HepG2 (cell line): ENCODE measurements at regions not wholly inside any gene's neighbourhood (a gene's known extent, or its start where the extent isn't known, plus 50 kb on each side); places are given as distances from the start of the nearest gene placed in this dataset.
A peak's percentile ranks its signal among the peaks of the same experiment; 100 is the strongest.

ENCODE experiments used
- ARID4A ChIP-seq: sonication (generic); formaldehyde crosslinking; IDR thresholded peaks from 2 replicates; pipeline ENCODE4 v1.5.0; 2020; ENCODE audit warnings: mild to moderate bottlenecking, missing genetic modification reagents, borderline replicate concordance
- BRF2 ChIP-seq: sonication (generic); formaldehyde crosslinking; IDR thresholded peaks from 2 replicates; pipeline ENCODE4 v1.8.1; 2022; ENCODE audit warnings: mild to moderate bottlenecking, missing genetic modification reagents
- KLF11 ChIP-seq: IDR thresholded peaks from 2 replicates; pipeline ENCODE4 v1.6.1; 2016; ENCODE audit warnings: missing compliant biosample characterization
- RFX5 ChIP-seq: IDR thresholded peaks from 2 replicates; pipeline ENCODE4 v1.6.1; 2011; ENCODE audit warnings: low read depth, low read length, improper control_type of control experiment
- SIN3B ChIP-seq: fragments of 150-350 bp; IDR thresholded peaks from 2 replicates; pipeline ENCODE4 v1.6.1; 2014; ENCODE audit warnings: low read length
- YEATS2 ChIP-seq: sonication (generic); formaldehyde crosslinking; IDR thresholded peaks from 2 replicates; pipeline ENCODE4 v1.4.0; 2020; ENCODE audit warnings: missing genetic modification reagents, borderline replicate concordance
- ZBTB3 ChIP-seq: sonication (generic); formaldehyde crosslinking; IDR thresholded peaks from 2 replicates; pipeline ENCODE4 v1.4.0; 2020; ENCODE audit warnings: low read depth, mild to moderate bottlenecking, moderate library complexity, missing genetic modification reagents, borderline replicate concordance
- ZBTB7A ChIP-seq: sonication (generic); formaldehyde crosslinking; IDR thresholded peaks from 2 replicates; pipeline ENCODE4 v1.8.0; 2022; ENCODE audit warnings: mild to moderate bottlenecking, missing genetic modification reagents
- ZEB1 ChIP-seq: IDR thresholded peaks from 2 replicates; pipeline ENCODE4 v1.6.1; 2012; ENCODE audit warnings: mild to moderate bottlenecking, low read depth, inconsistent platforms; ENCODE audit not compliant: insufficient replicate concordance
- ZMYM2 ChIP-seq: sonication (generic); formaldehyde crosslinking; IDR thresholded peaks from 2 replicates; pipeline ENCODE4 v1.8.0; 2022; ENCODE audit warnings: mild to moderate bottlenecking, missing genetic modification reagents
- ZNF777 ChIP-seq: sonication (generic); formaldehyde crosslinking; IDR thresholded peaks from 2 replicates; pipeline ENCODE4 v1.4.0; 2020; ENCODE audit warnings: missing genetic modification reagents
- ZNF784 ChIP-seq: sonication (generic); formaldehyde crosslinking; IDR thresholded peaks from 2 replicates; pipeline ENCODE4 v1.5.1; 2020; ENCODE audit warnings: missing genetic modification reagents, mild to moderate bottlenecking, borderline replicate concordance
- TF ChIP-seq, protein P1 (sequence below): sonication (generic); formaldehyde crosslinking; IDR thresholded peaks from 2 replicates; pipeline ENCODE4 v1.5.0; 2020; ENCODE audit warnings: mild to moderate bottlenecking, missing genetic modification reagents
- TF ChIP-seq, protein P2 (sequence below): sonication (generic); formaldehyde crosslinking; IDR thresholded peaks from 2 replicates; pipeline ENCODE4 v1.8.1; 2022; ENCODE audit warnings: low read depth, mild to moderate bottlenecking, missing genetic modification reagents

DNA sequence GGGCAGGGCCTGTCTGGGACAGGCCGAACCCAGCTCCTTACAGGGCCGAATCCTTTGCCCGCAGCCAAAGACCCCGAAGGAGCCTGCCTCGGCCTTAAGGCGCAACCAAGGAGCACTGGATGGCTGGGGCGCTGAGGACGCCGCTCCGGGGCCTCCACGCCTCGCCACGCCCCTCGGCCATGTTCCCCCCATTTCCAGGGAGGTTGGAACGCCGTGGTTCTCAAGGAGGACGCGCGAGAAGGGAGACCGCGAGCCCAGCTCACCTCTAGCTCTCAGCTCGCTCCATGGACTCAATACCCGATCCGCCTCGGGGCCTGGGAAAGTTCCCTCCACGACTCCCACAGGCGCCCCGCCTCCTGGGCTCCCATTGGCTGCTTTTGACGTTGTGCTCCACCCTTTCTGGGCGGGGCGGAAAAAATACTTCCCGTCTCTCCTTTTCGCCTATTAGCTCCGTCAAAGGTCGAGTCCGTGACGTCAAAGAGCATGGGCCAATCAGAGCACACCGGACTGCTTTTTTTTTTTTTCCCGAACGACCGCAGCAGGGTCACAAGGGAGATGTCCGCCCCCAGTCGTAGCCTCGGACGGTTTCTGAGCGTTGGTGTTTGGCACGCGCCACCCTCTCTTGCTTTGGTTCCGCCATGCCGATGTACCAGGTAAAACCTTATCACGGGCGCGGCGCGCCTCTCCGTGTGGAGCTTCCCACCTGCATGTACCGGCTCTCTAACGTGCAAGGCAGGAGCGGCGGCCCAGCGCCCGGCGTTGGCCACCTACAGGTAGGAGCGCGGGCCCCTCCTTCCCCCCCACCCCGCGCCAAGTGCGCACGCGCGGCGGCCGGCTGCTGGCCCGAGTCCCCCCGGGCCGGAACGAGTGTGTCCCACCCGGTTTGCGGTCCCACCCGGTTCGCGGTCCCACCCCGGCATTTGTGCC, 305.7 kb downstream of the TYW1 start (continued):
- peak; percentile 97 for TF ChIP-seq ARID4A (CRISPR knock-in tag)
- no peak for TF ChIP-seq ZMYM2 (CRISPR knock-in tag)
- peak; percentile 48; the same call in 1 of the 2 replicates for TF ChIP-seq SIN3B
- peak; percentile 85 for TF ChIP-seq YEATS2 (CRISPR knock-in tag)
- TF ChIP-seq RFX5: peak; percentile 81; the same call in 1 of the 2 replicates
- no peak for TF ChIP-seq ZBTB7A (CRISPR knock-in tag)
- TF ChIP-seq ZEB1: peak; percentile 74
- TF ChIP-seq ZBTB3 (CRISPR knock-in tag): no peak
- 0 out of 2 replicates have a peak, but pooled peaks have one; percentile 66 for TF ChIP-seq BRF2 (CRISPR knock-in tag)
- 0 out of 2 replicates have a peak, but pooled peaks have one; percentile 12 for TF ChIP-seq ZNF777 (CRISPR knock-in tag)
- TF ChIP-seq KLF11 (CRISPR knock-in tag): no peak
- TF ChIP-seq, protein P1, sequence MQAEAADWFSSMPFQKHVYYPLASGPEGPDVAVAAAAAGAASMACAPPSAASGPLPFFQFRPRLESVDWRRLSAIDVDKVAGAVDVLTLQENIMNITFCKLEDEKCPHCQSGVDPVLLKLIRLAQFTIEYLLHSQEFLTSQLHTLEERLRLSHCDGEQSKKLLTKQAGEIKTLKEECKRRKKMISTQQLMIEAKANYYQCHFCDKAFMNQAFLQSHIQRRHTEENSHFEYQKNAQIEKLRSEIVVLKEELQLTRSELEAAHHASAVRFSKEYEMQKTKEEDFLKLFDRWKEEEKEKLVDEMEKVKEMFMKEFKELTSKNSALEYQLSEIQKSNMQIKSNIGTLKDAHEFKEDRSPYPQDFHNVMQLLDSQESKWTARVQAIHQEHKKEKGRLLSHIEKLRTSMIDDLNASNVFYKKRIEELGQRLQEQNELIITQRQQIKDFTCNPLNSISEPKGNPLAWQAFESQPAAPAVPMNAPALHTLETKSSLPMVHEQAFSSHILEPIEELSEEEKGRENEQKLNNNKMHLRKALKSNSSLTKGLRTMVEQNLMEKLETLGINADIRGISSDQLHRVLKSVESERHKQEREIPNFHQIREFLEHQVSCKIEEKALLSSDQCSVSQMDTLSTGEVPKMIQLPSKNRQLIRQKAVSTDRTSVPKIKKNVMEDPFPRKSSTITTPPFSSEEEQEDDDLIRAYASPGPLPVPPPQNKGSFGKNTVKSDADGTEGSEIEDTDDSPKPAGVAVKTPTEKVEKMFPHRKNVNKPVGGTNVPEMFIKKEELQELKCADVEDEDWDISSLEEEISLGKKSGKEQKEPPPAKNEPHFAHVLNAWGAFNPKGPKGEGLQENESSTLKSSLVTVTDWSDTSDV (CRISPR knock-in tag): no peak
- TF ChIP-seq, protein P2, sequence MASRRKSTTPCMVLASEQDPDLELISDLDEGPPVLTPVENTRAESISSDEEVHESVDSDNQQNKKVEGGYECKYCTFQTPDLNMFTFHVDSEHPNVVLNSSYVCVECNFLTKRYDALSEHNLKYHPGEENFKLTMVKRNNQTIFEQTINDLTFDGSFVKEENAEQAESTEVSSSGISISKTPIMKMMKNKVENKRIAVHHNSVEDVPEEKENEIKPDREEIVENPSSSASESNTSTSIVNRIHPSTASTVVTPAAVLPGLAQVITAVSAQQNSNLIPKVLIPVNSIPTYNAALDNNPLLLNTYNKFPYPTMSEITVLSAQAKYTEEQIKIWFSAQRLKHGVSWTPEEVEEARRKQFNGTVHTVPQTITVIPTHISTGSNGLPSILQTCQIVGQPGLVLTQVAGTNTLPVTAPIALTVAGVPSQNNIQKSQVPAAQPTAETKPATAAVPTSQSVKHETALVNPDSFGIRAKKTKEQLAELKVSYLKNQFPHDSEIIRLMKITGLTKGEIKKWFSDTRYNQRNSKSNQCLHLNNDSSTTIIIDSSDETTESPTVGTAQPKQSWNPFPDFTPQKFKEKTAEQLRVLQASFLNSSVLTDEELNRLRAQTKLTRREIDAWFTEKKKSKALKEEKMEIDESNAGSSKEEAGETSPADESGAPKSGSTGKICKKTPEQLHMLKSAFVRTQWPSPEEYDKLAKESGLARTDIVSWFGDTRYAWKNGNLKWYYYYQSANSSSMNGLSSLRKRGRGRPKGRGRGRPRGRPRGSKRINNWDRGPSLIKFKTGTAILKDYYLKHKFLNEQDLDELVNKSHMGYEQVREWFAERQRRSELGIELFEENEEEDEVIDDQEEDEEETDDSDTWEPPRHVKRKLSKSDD (CRISPR knock-in tag): peak; percentile 80; the same call in 1 of the 2 replicates
- no peak; the same call in 1 of the 2 replicates for TF ChIP-seq ZNF784 (CRISPR knock-in tag)
